HS-5 (cell line): ENCODE measurements at regions not wholly inside any gene's neighbourhood (a gene's known extent, or its start where the extent isn't known, plus 50 kb on each side); places are given as distances from the start of the nearest gene placed in this dataset.
"Not testable (repeated sequence)": the region's sequence is repeated elsewhere in the genome, so short reads cannot be mapped to it uniquely, and the experiment has no call there.

Experiments used
- DNase-seq: peaks from one replicate; pipeline ENCODE4 v3.0.0-alpha.2; 2012; ENCODE audit warnings: low read depth

DNA sequence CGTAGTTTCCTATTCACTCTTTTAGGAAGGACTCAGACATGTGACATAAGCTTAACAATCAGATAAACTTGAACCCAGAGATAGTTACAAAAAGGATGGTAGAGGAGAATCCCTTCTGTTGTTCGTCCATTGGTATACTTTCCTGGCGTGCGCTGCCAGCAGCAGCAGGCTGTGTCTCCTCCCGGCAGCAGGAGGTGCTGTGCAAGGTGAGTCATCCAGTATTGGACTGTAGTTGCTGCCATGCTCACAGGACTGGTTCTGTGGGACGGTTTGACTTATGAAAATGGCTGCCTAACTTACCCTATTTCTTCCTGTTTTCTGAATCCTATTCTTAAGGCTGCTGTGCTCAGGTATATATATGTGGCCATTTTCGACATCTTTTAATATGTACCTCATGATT, 253.4 kb upstream of the LRRC3B start:
- no peak for DNase-seq

GRCh38 chr3:26375843-26376530, 246.6 kb upstream of the LRRC3B start:
- DNase-seq = no peak

- DNase-seq = no peak
Measured at GRCh38 chr3:26381411-26381810, 241.2 kb upstream of the LRRC3B start.

DNA sequence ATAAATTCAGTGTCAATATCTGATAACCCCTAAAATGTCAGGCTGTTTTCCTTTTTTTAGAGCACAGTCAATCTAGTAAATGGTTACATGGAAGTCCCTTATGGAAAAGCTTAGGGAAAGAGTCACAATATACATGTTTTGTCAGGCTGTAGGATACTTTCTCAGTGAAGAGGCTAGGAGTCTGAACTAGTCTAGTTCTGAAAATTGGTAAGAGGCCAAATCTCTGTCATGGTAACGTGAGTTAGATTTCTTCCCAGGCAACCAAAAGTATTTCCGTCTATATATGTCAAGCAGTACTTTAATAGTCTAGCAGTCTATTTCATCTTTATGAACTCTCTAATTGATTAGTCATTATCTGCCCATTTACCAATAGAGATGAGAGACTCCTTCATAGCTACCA, 215.9 kb upstream of the LRRC3B start:
- no peak for DNase-seq

DNA sequence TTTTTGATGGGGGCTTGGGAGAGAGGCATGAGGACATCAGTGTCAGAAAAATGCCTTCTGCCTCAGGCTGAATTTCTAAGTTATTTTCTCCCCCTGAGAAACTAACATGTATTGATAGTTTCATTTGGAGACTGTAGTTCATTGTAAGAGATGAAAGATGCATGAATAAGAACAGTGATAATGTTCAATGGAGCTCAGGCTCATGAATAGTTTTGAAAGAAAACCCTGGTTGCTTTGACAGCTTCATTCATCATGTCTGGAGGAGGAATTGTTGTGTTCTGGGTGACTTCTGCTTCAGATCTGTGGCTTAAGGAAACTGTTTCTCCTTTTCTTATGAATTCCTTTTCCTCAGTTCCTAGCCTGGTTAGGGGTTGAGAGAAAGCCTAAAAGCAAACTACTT, 204.0 kb upstream of the LRRC3B start:
- no peak for DNase-seq

DNA sequence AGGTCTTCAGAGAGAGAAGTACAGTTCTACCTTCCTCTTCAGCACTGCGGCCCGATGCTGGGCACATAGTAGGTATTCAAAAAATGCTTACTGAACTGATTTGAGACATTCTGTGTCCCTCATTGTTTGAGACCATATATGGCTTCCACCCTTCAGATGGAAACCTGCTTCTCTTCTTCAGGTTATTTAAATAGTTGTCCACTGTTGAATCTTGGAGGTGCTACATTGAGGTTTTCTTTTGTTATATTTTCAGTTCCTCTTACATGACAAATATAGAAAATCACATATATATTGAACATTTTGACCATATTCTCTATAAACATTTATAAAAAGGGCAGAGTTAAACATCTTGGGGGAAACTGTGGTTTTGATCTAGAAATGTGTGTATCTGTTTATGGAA, 200.2 kb upstream of the LRRC3B start:
- no peak for DNase-seq

DNA sequence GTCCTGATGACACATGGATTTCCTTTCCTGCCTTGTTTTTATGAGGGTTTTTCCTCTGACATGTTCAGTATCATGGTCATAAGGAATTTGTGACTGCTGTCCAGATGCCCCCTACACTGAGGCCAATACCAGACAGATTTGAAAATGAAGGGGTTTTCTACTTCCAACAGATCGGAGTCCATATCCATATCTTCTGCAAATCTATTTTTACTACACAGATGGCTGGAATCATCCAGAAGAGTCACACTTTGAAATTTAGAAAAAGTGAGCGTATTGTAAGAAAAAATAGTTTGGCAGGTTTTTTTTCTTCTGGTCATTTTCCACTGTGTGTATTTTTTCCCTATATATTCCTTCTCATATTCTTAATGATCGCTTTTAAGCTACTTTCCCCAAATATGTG, 197.5 kb upstream of the LRRC3B start:
- no peak for DNase-seq

DNA sequence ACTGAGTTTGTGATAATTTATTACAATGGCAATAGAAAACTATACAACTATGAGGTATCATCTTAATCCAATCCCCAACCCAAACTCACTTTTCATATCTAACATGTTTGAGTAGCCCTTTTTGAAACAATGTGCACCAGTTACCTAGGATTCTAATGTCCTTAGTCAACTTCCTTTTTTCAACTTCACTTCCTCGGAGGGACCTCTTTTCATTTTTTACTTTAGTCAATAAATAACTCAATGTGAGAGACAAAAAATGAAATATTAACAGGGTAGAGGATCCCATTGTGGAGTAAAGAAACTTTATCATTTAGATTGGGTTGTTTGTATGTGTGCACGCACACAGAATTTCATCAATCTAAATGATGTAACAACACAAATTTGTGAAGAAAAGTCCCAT, 193.6 kb upstream of the LRRC3B start:
- no peak for DNase-seq

DNA sequence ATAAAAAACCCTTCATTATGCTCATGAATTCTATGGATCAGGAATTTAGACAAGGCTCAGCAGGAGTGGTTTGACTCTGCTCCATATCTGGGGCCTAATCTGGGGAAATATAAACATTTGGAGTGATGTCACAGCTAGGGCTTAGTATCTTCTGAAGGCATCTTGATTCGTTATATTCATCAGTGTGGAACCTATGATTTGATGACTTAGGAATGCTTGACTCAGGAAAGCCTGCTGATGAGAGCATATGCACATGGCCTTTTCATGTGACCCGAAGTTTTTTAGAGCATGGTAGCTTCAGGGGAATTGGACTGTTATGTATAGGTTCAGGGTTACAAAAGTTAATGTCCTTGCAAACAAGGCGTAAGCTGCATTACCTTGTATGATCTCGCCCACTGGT, 184.9 kb upstream of the LRRC3B start:
- no peak for DNase-seq

DNA sequence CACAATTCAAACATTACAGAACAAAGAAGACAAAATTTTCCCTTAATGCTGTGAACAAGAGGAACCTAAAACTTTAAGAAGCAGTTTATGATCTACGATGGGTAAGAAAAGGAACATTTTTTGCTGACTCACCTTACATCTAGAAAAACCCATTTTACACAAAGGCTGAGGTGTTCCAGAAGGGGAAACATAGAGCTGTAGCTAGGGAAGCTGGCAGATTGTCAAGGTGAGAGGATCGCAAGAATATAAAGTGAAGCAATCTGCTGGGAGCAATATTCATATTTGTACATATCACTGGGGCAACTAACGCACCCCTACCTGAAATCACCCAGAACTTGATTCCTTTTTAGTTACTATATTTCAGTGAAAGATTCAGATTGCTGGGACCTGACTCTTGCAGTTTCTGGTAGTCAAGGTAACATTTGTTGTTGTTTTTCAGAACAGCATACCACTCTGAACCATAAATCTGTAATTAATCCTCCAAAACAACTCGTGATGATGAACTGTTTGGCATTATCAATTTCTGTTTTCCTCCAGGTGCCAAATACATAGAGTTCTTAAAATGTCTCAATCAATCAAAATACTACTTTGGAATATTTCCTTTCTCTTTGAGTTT, 184.1 kb upstream of the LRRC3B start:
- DNase-seq = no peak

GRCh38 chr3:26438981-26439884, 183.3 kb upstream of the LRRC3B start:
- DNase-seq = no peak

DNA sequence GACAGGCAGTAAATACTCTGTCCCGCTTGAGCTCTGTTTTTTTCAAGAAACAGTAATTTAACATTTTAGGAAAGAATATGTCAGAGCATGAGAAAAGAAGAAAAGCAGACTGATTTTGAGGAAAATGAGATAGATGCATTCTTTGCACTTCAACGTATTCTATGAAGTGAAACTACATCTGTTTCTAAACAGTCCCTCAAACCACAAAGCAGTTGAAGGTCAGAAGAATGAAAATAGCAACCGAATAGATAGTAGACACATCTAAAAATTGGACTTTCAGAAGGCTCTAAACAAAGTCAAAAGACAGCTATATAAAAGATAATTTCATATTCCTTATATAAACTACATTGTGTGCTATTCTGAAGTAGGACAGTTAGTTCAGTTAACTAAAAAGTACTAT, 172.6 kb upstream of the LRRC3B start:
- DNase-seq = no peak

DNA sequence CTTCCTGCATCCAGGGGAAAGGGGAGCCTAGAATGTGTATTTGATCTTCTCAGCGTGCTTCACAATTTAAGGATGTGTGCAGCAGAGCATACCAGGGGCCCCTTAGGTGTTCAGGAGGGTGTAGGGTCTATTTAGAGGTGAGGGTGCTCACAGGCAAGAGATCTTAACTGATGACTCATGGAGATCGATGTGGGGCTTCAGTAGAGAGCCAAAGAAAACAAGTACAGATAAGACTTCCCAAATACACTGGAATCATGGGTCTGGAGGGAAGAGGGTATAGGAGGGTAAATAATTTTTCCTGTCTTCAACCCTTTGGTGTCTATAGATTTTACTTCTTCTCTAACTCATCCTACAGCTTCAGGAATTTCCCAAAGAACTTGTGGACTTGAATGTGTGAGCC, 170.2 kb upstream of the LRRC3B start:
- no peak for DNase-seq

GRCh38 chr3:26460985-26461384, 161.6 kb upstream of the LRRC3B start:
- DNase-seq = no peak

GRCh38 chr3:26472345-26472744, 150.2 kb upstream of the LRRC3B start:
- no peak for DNase-seq

DNA sequence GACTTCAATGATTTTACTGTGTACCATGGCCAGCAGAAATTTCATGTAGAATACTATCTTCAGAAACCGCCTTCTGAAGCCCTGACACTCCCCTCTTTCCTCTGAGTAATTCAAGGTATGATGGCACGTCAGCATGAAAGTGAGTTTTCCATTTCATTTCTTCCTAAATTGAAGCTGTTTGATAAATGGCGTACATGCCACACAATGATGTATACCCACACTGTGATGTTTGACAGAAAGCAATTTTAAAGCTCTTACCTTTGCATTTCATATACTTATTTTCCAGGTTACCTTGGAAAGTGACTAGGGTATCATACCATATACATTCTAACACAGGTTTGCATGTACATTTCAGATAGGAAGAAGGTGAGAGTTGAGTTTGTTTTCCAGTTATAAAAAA, 147.9 kb upstream of the LRRC3B start:
- no peak for DNase-seq

DNA sequence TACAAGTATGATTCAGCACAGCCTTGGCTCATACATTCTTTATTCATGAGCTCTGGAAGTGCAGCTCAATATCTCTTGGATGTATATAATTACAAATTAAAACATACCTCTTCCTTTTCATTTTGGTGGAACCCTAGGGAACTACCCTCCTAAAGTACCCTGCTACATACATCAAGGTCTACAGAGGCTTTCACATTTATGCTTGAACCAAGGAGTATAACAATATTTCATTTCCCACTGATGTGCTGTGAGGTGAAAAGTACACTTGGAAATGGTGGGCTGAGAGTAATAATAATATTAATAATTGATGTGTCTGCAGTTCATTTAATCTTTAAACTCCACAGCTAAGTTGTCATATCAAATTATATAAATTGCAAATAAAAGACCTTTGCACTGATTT, 142.2 kb upstream of the LRRC3B start:
- DNase-seq = no peak

DNA sequence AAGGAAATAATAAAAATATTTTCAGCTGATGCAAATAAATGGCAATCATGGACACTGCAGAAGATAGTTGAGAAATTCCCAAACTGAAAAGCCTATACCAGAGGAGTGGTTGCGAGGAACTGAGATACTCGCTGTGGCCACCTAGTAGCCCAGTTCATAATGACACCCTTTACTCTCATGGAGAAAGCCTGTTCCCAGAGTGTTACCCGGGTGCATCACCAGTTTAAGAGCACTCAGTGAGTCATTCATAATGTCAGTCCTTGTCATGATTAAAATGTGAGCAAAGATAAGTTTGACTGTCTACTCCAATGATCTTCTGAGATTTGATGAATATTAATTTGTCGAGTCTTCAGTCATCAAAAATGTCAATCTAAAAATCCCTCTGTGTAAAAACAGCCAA, 138.4 kb upstream of the LRRC3B start:
- DNase-seq = no peak

GRCh38 chr3:26498271-26498670, 124.3 kb upstream of the LRRC3B start:
- DNase-seq = no peak

DNA sequence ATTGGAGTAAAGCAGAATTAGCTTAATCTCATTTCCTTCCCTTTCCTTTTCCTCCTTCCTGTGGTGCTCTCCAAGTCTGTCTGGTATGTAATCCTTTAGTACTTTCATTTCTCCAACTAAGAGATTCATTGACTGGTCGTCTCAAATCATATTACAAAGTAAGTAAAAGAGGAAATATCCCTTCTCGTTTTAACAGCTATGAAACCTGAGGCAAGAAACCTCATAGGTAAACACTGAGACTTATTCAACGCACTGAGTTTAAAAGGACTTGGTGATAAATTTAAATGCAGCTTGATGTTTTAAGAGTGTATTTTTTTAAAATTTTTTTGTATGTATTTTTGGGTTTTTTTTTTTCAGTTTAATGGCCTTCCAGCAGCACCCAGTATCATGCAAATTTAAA, 117.2 kb upstream of the LRRC3B start:
- no peak for DNase-seq

GRCh38 chr3:26514445-26515029, 108.0 kb upstream of the LRRC3B start:
- not testable (repeated sequence) for DNase-seq

- no peak for DNase-seq
Measured at GRCh38 chr3:26515351-26515750, 107.2 kb upstream of the LRRC3B start.

- no peak for DNase-seq
Measured at GRCh38 chr3:26521261-26521660, 101.3 kb upstream of the LRRC3B start.
